Testis (tissue), 2 donors: ENCODE measurements at regions not wholly inside any gene's neighbourhood (a gene's known extent, or its start where the extent isn't known, plus 50 kb on each side); places are given as distances from the start of the nearest gene placed in this dataset.

Experiments
- DNase-seq: peaks from one replicate; pipeline ENCODE4 v3.0.0-alpha.2; 2019
- H3K27ac ChIP-seq, 2 donors: fragments of 200-600 bp; sonication (generic); one replicate each; pipeline ENCODE4 v1.5.1; 2019
- H3K27me3 ChIP-seq: fragments of 200-600 bp; sonication (generic); one replicate; pipeline ENCODE4 v1.5.1; 2019
- H3K36me3 ChIP-seq: fragments of 200-600 bp; sonication (generic); one replicate; pipeline ENCODE4 v1.5.1; 2017; ENCODE audit warnings: low read depth; ENCODE audit errors: missing control alignments
- H3K4me1 ChIP-seq: fragments of 200-600 bp; sonication (generic); one replicate; pipeline ENCODE4 v1.5.1; 2019
- H3K4me3 ChIP-seq, 2 donors: fragments of 200-600 bp; sonication (generic); one replicate each; pipeline ENCODE4 v1.5.1; 2017 to 2019
- H3K9me3 ChIP-seq: fragments of 200-600 bp; sonication (generic); one replicate; pipeline ENCODE4 v1.5.1; 2017
- POLR2A ChIP-seq: fragments of 450-650 bp; IDR thresholded peaks from one replicate; pipeline ENCODE4 v1.6.1; 2017; ENCODE audit warnings: antibody characterized with exemption, mild to moderate bottlenecking, moderate library complexity
- WGBS, 2 donors: methylation state at CpG; one replicate each; pipeline ENCODE4 v1.1.5; 2018; 5-methylcytosine and 5-hydroxymethylcytosine counted together
- intact Hi-C: fragments of 100-400 bp; cut with DNase I; formaldehyde crosslinking; loops from one replicate; pipeline ENCODE4 v1.15.1; 2023; ENCODE audit warnings: low total_unique reads
- TF ChIP-seq, protein P1 (sequence below), 3 experiments: fragments of 450-650 bp in 2 of 3; fragments of 200-600 bp in 1 of 3; sonication (generic) in 1 of 3; IDR thresholded peaks; one replicate each; pipeline ENCODE4 v1.5.1; 2016 to 2019; ENCODE audit warnings: antibody characterized with exemption in 3 of 3, mild to moderate bottlenecking in 2 of 3, moderate library complexity in 1 of 3

GRCh38 chr6:87791982-87792381 is 89.9 kb upstream of the AKIRIN2 start:
- WGBS, 2 donors = 78 to 90% methylated on average over 7 of the region's 7 CpGs
- Histone ChIP-seq H3K27ac (no peak overlapping the region), H3K4me1 (peaks cover 9% of the 10 kb centered on the region), H3K36me3 (no peaks in the 10 kb centered on the region), H3K9me3 (no peaks in the 10 kb centered on the region), H3K4me3 (no peak overlapping the region), H3K27me3 (no peaks in the 10 kb centered on the region)
- no peak for DNase-seq
- intact Hi-C loops = no loop called here
- TF ChIP-seq, protein P1, sequence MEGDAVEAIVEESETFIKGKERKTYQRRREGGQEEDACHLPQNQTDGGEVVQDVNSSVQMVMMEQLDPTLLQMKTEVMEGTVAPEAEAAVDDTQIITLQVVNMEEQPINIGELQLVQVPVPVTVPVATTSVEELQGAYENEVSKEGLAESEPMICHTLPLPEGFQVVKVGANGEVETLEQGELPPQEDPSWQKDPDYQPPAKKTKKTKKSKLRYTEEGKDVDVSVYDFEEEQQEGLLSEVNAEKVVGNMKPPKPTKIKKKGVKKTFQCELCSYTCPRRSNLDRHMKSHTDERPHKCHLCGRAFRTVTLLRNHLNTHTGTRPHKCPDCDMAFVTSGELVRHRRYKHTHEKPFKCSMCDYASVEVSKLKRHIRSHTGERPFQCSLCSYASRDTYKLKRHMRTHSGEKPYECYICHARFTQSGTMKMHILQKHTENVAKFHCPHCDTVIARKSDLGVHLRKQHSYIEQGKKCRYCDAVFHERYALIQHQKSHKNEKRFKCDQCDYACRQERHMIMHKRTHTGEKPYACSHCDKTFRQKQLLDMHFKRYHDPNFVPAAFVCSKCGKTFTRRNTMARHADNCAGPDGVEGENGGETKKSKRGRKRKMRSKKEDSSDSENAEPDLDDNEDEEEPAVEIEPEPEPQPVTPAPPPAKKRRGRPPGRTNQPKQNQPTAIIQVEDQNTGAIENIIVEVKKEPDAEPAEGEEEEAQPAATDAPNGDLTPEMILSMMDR (IDR thresholded peaks at IDR 0.05) = no peak
- no peak for TF ChIP-seq POLR2A

DNA sequence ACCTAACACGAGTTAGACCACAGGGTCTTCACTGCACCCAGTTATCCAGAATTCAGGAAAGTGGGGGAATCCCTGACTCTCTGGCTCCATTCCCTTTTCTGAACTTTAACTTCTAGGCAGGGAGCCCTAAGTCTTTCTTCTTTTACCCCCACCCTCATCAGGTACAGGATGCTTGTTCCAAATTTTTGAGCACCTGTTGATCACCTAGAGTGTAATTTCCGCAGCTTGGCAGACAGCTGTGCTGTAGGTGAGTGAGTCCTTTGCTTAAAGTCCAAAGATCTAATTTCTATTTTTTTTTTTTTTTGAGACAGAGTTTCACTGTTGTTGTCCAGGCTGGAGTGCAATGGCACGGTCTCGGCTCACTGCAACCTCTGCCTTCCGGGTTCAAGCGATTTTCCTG is 89.5 kb upstream of the AKIRIN2 start:
- Histone ChIP-seq H3K27ac (no peak overlapping the region), H3K4me3 (no peak overlapping the region), H3K9me3 (no peaks in the 10 kb centered on the region), H3K27me3 (no peaks in the 10 kb centered on the region), H3K36me3 (no peaks in the 10 kb centered on the region), H3K4me1 (peaks cover 9% of the 10 kb centered on the region)
- 86 to 90% methylated on average over 6 of the region's 6 CpGs for WGBS, 2 donors
- no peak for TF ChIP-seq POLR2A
- TF ChIP-seq, protein P1 (IDR thresholded peaks at IDR 0.05) = no peak
- DNase-seq = no peak
- intact Hi-C loops = no loop called here

GRCh38 chr6:87791029-87791428 is 89.0 kb upstream of the AKIRIN2 start:
- Histone ChIP-seq H3K4me1 (peaks cover 9% of the 10 kb centered on the region), H3K27me3 (no peaks in the 10 kb centered on the region), H3K4me3 (no peak overlapping the region), H3K9me3 (no peaks in the 10 kb centered on the region), H3K36me3 (no peaks in the 10 kb centered on the region), H3K27ac (no peak overlapping the region)
- DNase-seq = no peak
- intact Hi-C loops = no loop called here
- TF ChIP-seq POLR2A = no peak

GRCh38 chr6:87789900-87790290 is 87.9 kb upstream of the AKIRIN2 start:
- peaks cover 5% of the 10 kb centered on the region for H3K4me1 ChIP-seq
- no peak overlapping the region for H3K27ac ChIP-seq
- intact Hi-C loops = no loop called here
- no peaks in the 10 kb centered on the region for H3K36me3 ChIP-seq
- 81 to 83% methylated on average over 3 of the region's 3 CpGs for WGBS, 2 donors
- no peaks in the 10 kb centered on the region for H3K9me3 ChIP-seq
- no peak overlapping the region for H3K4me3 ChIP-seq
- H3K27me3 ChIP-seq = no peaks in the 10 kb centered on the region
- TF ChIP-seq, protein P1 (IDR thresholded peaks at IDR 0.05) = no peak
- no peak for TF ChIP-seq POLR2A
- no peak for DNase-seq

DNA sequence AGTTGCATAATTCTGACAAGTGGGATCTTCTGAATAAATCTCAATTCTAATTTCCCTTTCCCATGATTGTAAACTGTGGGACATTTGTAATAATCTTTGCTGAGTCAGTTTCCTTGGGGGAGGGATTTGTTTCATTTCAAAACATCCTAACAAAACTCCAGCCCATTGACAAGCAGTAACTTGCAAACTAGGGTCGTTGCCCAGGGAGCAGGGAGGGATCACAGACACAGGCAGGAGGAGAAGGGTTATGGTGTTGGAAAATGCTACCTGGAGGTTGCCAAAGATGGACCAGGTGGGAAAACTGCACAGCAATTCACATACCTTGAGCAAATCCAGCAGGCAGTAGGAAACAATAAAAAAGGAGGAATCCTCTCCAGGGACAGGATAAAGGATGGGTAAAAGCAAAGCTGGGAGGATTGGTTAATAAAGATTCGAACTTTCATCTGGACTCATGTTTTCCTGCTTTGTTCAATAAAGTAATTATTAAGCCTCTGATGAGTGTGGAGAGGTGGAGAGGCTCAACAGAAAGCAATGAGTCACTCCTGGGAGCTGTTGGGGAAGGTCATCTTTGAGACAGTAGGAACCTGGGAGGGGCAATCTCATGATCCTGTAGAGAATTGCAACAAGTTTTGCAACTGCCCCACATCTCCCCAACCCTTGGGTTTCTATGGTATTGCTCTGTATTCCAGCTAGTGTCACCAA is 87.3 kb upstream of the AKIRIN2 start:
- TF ChIP-seq, protein P1 (IDR thresholded peaks at IDR 0.05) = no peak
- no peak for TF ChIP-seq POLR2A
- no peaks in the 10 kb centered on the region for H3K27me3 ChIP-seq
- intact Hi-C loops = no loop called here
- no peak overlapping the region for H3K4me3 ChIP-seq
- no peaks in the 10 kb centered on the region for H3K36me3 ChIP-seq
- 62 to 68% methylated on average over 2 of the region's 2 CpGs for WGBS, 2 donors
- H3K4me1 ChIP-seq = peaks cover 4% of the 10 kb centered on the region
- DNase-seq = peak; percentile 44
- no peaks in the 10 kb centered on the region for H3K9me3 ChIP-seq
- no peak overlapping the region for H3K27ac ChIP-seq
